GM10266 (cell line): ENCODE measurements at regions not wholly inside any gene's neighbourhood (a gene's known extent, or its start where the extent isn't known, plus 50 kb on each side); places are given as distances from the start of the nearest gene placed in this dataset.

ENCODE experiments used
- DNase-seq: peaks from one replicate; pipeline ENCODE4 v3.0.0; 2012; ENCODE audit errors: extremely low spot score
- TF ChIP-seq, protein P1 (sequence below): IDR thresholded peaks from 2 replicates; pipeline ENCODE4 v1.5.1; 2012; ENCODE audit warnings: mild to moderate bottlenecking, low read depth; ENCODE audit not compliant: control insufficient read depth, insufficient read depth; ENCODE audit errors: missing control alignments

DNA sequence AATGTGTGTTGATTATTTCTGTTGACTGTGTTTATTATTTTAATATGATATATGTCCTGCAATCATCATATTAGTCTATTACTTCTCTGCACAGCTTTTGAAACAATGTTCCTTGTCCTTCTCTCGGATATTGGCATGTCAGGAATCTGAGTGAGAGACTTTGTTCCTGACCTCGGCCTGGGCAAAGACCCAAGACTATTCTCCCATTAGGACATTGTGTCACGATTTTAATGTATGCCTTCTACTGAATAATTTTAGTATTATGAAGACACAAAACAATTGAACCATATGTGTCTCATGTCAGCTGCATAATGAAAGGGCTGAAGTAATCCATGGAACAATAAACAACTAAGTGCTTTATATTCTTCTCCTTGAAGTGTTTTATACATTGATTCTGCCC lies 580.8 kb upstream of the TENM3 start:
- TF ChIP-seq, protein P1, sequence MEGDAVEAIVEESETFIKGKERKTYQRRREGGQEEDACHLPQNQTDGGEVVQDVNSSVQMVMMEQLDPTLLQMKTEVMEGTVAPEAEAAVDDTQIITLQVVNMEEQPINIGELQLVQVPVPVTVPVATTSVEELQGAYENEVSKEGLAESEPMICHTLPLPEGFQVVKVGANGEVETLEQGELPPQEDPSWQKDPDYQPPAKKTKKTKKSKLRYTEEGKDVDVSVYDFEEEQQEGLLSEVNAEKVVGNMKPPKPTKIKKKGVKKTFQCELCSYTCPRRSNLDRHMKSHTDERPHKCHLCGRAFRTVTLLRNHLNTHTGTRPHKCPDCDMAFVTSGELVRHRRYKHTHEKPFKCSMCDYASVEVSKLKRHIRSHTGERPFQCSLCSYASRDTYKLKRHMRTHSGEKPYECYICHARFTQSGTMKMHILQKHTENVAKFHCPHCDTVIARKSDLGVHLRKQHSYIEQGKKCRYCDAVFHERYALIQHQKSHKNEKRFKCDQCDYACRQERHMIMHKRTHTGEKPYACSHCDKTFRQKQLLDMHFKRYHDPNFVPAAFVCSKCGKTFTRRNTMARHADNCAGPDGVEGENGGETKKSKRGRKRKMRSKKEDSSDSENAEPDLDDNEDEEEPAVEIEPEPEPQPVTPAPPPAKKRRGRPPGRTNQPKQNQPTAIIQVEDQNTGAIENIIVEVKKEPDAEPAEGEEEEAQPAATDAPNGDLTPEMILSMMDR: no peak
- no peak for DNase-seq

DNA sequence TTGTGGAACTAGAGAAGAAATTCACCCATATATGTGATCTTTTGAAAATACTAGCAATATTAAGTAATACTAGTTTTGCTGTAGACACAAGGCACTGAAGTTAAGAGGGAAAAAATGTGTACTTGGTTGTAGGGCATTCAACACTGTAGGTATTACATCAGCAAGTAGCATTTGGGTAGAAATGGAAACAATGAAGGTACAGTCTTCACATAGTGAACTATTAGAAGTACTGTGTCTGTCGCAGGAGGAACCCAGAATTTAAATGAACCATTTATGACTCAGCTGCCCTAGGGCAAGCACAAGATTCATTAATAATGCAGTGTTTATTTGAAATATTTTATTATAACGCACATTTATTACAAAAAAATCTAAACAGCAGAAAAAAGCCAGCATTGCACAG lies 572.7 kb upstream of the TENM3 start:
- no peak for DNase-seq

DNA sequence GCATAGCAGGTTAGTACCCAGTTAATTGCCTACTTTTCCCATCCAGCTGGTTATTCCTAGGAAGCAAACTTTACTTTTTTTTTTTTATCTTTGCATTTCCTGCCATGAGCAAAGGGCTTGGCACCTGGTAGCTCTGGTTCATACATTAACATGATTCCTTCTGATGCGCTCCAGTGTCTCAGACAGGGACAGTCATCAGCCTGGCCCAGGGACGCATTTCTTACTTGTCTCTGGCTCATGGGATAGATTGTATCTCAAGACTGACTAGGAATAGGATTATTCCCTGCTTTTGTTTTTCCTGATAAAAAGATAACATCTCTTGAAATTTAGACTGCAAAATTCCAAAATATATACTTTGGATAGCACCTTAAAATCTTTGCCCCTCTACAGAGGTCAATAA lies 571.5 kb upstream of the TENM3 start:
- DNase-seq: no peak
- TF ChIP-seq, protein P1: no peak

More for the DNA sequence above, 572.7 kb upstream of the TENM3 start:
- TF ChIP-seq, protein P1: no peak

DNA sequence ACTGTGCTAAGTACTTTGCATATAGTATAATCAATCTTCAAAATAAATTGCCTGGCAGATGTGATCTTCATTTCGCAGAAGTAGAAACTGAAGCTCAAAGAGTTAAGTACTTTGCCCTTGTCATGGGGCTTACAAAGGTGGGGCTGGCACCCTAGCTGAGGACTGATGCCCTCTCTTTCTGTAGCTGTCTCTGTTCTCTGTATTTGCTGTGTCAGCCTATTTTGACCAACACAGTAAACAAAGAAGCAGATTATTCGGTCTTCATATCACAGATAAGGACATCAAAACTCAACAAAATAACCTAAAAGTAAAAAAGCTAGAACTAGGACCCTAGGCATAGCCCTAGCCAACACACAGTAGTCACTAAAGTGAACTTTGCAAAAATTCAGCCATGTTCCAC lies 570.5 kb upstream of the TENM3 start:
- no peak for DNase-seq
- TF ChIP-seq, protein P1: no peak

DNA sequence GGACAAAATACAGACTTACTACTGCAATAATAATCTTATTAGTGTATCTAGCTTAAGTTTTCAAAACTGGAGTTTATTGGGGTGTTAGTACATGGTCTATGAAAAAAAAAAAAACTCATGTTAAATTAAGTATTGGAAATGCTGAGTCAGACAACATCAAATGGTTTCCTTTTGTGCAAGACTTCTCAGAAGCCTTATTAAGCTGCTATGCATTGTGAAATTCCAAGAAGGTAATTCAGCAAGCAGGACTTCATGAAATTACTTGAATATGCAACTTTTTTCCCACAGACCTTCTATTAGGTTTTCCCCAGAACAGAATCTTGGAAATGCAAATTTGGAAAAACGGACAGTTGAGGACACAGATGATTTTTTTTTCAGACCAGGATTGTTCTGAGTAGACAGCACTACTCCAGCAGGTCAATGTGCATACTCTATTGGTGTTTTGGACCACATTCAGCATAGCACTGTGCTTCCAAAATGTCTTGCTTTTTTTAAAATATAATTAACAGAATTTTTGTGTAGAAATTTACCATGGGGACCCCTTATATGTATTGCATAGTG lies 568.8 kb upstream of the TENM3 start:
- no peak for DNase-seq
- TF ChIP-seq, protein P1: no peak

DNA sequence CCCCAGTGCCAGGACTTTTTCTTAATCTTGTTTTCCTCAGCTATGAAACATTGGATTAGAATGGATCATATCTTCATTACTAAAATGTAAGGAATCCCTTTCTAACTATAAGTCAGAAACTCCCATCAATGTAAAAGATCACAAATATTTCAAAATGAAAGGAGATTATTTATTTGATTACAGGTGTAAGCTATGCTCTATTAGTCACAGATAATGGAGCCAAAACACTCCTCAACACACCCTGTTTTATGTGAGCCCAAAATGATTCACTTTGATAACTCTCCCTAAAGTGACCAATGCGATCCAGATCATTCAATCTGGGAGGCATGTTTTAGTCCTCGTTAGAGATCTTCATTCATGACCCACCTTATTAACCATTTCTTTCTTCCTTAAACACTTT lies 566.7 kb upstream of the TENM3 start:
- TF ChIP-seq, protein P1: no peak
- DNase-seq: no peak

DNA sequence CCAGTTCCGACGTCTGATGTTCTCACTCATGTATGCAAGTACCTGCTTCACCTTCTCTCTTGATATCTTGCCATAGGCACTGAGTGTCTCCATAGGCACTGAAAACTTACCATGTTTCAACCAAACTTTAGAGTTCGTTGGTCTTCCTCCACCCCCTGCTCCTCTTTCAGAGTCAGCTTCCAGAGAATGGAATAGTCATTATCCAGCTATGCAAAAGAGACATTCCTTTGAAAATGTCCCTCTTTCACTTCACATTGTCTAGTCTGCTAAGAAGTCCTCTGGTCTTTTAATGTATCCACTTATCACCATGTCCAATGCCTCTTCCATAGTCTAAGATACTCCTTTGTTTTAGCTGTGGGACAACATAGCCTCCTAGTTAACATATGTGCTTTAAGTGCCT lies 566.0 kb upstream of the TENM3 start:
- TF ChIP-seq, protein P1: no peak

More for the DNA sequence above, 566.0 kb upstream of the TENM3 start:
- no peak for DNase-seq
